ENCODE measurements at regions not wholly inside any gene's neighbourhood (a gene's known extent, or its start where the extent isn't known, plus 50 kb on each side); places are given as distances from the start of the nearest gene placed in this dataset.

- TF ChIP-seq EZH2phosphoT487 (IDR thresholded peaks at IDR 0.05; ENCODE audit: insufficient read depth, low read depth) (no peak), EZH2 (IDR thresholded peaks at IDR 0.05; ENCODE audit: insufficient read depth, poor library complexity, severe bottlenecking) (no peak)
These were observed 397.3 kb upstream of the AMELY start for GRCh38 chrY:7308816-7309215.
